GM18867 (cell line): ENCODE measurements at regions not wholly inside any gene's neighbourhood (a gene's known extent, or its start where the extent isn't known, plus 50 kb on each side); places are given as distances from the start of the nearest gene placed in this dataset.
"Not testable (repeated sequence)": the region's sequence is repeated elsewhere in the genome, so short reads cannot be mapped to it uniquely, and the experiment has no call there.

Experiments
- ATAC-seq: cut with Tn5 transposase; IDR thresholded peaks from one replicate; pipeline ENCODE4 v1.9.1; 2021; ENCODE audit warnings: mild to moderate bottlenecking, moderate library complexity; ENCODE audit not compliant: unreplicated experiment

GRCh38 chr1:29410476-29410875 lies 174.2 kb downstream of the PTPRU start:
- ATAC-seq = no peak

GRCh38 chr1:29409616-29410015 lies 173.3 kb downstream of the PTPRU start:
- no peak for ATAC-seq

- no peak for ATAC-seq
Observed at GRCh38 chr1:29408831-29409605, 172.7 kb downstream of the PTPRU start.

GRCh38 chr1:29406814-29407213 lies 170.5 kb downstream of the PTPRU start:
- no peak for ATAC-seq

- ATAC-seq = not testable (repeated sequence)
Observed at GRCh38 chr1:29400203-29400602, 163.9 kb downstream of the PTPRU start.

GRCh38 chr1:29399465-29399864 lies 163.1 kb downstream of the PTPRU start:
- ATAC-seq = no peak

GRCh38 chr1:29398431-29398830 lies 162.1 kb downstream of the PTPRU start:
- no peak for ATAC-seq

- no peak for ATAC-seq
Observed at GRCh38 chr1:29397981-29398380, 161.7 kb downstream of the PTPRU start.

GRCh38 chr1:29397256-29397590 lies 160.9 kb downstream of the PTPRU start:
- no peak for ATAC-seq

GRCh38 chr1:29396438-29397255 lies 160.3 kb downstream of the PTPRU start:
- ATAC-seq = no peak

GRCh38 chr1:29395736-29396437 lies 159.6 kb downstream of the PTPRU start:
- no peak for ATAC-seq

- ATAC-seq = no peak
Observed at GRCh38 chr1:29394521-29395225, 158.4 kb downstream of the PTPRU start.

- ATAC-seq = no peak
Observed at GRCh38 chr1:29393451-29393826, 157.1 kb downstream of the PTPRU start.

- no peak for ATAC-seq
Observed at GRCh38 chr1:29392486-29393450, 156.4 kb downstream of the PTPRU start.

- no peak for ATAC-seq
Observed at GRCh38 chr1:29392036-29392435, 155.7 kb downstream of the PTPRU start.

- ATAC-seq = no peak
Observed at GRCh38 chr1:29391362-29391880, 155.1 kb downstream of the PTPRU start.

- no peak for ATAC-seq
Observed at GRCh38 chr1:29390491-29391361, 154.4 kb downstream of the PTPRU start.

- ATAC-seq = no peak
Observed at GRCh38 chr1:29390075-29390474, 153.8 kb downstream of the PTPRU start.

- ATAC-seq = no peak
Observed at GRCh38 chr1:29389533-29390041, 153.3 kb downstream of the PTPRU start.
